Prostate gland (tissue), 2 donors: ENCODE measurements at regions not wholly inside any gene's neighbourhood (a gene's known extent, or its start where the extent isn't known, plus 50 kb on each side); places are given as distances from the start of the nearest gene placed in this dataset.
"Not testable (repeated sequence)": the region's sequence is repeated elsewhere in the genome, so short reads cannot be mapped to it uniquely, and the experiment has no call there.

ENCODE experiments used
- DNase-seq: peaks from one replicate; pipeline ENCODE4 v3.0.0-alpha.2; 2019; ENCODE audit warnings: low spot score
- H3K27ac ChIP-seq, 2 donors: fragments of 200-600 bp; sonication (generic); 2 replicates each; pipeline ENCODE4 v1.5.1; 2017 to 2019
- H3K27me3 ChIP-seq: fragments of 200-600 bp; sonication (generic); replicated peaks from 2 replicates; pipeline ENCODE4 v1.5.1; 2019; ENCODE audit not compliant: insufficient read depth
- H3K36me3 ChIP-seq, 2 donors: fragments of 200-600 bp; sonication (generic); 1 replicate in 1 of 2; 2 replicates in 1 of 2; pipeline versions ENCODE4 v1.5.1 to v1.8.1; 2017 to 2019
- H3K4me1 ChIP-seq: fragments of 200-600 bp; sonication (generic); replicated peaks from 2 replicates; pipeline ENCODE4 v1.5.1; 2019
- H3K4me3 ChIP-seq, 2 donors: fragments of 200-600 bp; sonication (generic); 2 replicates each; pipeline ENCODE4 v1.5.1; 2017 to 2019
- H3K9me3 ChIP-seq: fragments of 200-600 bp; sonication (generic); 2 replicates; pipeline ENCODE4 v1.5.1; 2017
- POLR2A ChIP-seq: fragments of 450-650 bp; IDR thresholded peaks from one replicate; pipeline ENCODE4 v1.6.1; 2016; ENCODE audit warnings: antibody characterized with exemption, mild to moderate bottlenecking
- POLR2AphosphoS5 ChIP-seq: sonication (generic); formaldehyde crosslinking; IDR thresholded peaks from one replicate; pipeline ENCODE4 v1.6.1; 2017; ENCODE audit warnings: antibody characterized with exemption
- WGBS: methylation state at CpG from one replicate; pipeline ENCODE4 v1.1.5; 2018; 5-methylcytosine and 5-hydroxymethylcytosine counted together
- intact Hi-C: fragments of 100-400 bp; cut with DNase I; formaldehyde crosslinking; loops from one replicate; pipeline ENCODE4 v1.14.2; 2022
- TF ChIP-seq, protein P1 (sequence below), 4 experiments: fragments of 200-600 bp in 2 of 4; fragments of 450-650 bp in 2 of 4; sonication (generic) in 2 of 4; IDR thresholded peaks; 1 replicate in 3 of 4; 2 replicates in 1 of 4; pipeline ENCODE4 v1.5.1; 2016 to 2019; ENCODE audit warnings: antibody characterized with exemption in 4 of 4, mild to moderate bottlenecking in 2 of 4, moderate library complexity in 2 of 4

DNA sequence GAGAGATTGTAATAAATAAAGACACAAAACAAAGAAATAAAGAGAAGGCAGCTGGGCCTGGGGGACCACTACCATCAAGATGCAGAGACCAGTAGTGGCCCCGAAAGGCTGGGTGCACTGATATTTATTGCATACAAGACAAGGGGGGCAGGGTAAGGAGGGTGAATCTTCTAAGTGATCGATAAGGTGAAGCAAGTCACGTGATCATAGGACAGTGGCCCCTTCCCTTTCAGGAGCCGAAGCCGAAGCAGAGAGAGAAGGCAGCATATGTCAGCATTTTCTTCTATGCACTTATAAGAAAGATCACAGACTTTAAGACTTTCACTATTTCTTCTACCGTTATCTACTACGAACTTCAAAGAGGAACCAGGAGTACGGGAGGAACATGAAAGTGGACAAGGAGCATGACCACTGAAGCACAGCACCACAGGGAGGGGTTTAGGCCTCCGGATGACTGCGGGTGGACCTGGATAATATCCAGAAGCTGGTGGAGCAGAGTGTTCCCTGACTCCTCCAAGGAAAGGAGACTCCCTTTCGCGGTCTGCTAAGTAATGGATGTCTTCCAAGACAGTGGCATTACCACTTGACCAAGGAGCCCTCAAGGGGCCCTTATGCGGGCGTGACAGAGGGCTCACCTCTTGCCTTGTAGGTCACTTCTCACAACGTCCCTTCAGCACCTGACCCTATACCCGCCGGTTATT lies 126.4 kb downstream of the RBM46 start:
- H3K27ac ChIP-seq, H3K36me3 ChIP-seq, DNase-seq, intact Hi-C loops, H3K27me3 ChIP-seq, H3K4me1 ChIP-seq, H3K4me3 ChIP-seq, H3K9me3 ChIP-seq: not testable (repeated sequence)
- WGBS: 90% methylated on average over 17 of the region's 17 CpGs

GRCh38 chr4:154908168-154908567 lies 127.1 kb downstream of the RBM46 start:
- TF ChIP-seq POLR2A: no peak
- no peak for TF ChIP-seq POLR2AphosphoS5
- TF ChIP-seq, protein P1, sequence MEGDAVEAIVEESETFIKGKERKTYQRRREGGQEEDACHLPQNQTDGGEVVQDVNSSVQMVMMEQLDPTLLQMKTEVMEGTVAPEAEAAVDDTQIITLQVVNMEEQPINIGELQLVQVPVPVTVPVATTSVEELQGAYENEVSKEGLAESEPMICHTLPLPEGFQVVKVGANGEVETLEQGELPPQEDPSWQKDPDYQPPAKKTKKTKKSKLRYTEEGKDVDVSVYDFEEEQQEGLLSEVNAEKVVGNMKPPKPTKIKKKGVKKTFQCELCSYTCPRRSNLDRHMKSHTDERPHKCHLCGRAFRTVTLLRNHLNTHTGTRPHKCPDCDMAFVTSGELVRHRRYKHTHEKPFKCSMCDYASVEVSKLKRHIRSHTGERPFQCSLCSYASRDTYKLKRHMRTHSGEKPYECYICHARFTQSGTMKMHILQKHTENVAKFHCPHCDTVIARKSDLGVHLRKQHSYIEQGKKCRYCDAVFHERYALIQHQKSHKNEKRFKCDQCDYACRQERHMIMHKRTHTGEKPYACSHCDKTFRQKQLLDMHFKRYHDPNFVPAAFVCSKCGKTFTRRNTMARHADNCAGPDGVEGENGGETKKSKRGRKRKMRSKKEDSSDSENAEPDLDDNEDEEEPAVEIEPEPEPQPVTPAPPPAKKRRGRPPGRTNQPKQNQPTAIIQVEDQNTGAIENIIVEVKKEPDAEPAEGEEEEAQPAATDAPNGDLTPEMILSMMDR (IDR thresholded peaks at IDR 0.05): no peak

GRCh38 chr4:154911097-154911496 lies 130.0 kb downstream of the RBM46 start:
- Histone ChIP-seq H3K4me1 (no peaks in the 10 kb centered on the region), H3K4me3 (no peak overlapping the region), H3K27ac (no peak overlapping the region), H3K9me3 (no peaks in the 10 kb centered on the region), H3K27me3 (no peaks in the 10 kb centered on the region), H3K36me3 (no peaks in the 10 kb centered on the region)
- no peak for DNase-seq
- 33% methylated on average over 1 of the region's 1 CpG for WGBS
- intact Hi-C loops: no loop called here
- TF ChIP-seq, protein P1 (IDR thresholded peaks at IDR 0.05): no peak
- no peak for TF ChIP-seq POLR2AphosphoS5
- no peak for TF ChIP-seq POLR2A

More at GRCh38 chr4:154908168-154908567, 127.1 kb downstream of the RBM46 start:
- Histone ChIP-seq H3K36me3 (no peaks in the 10 kb centered on the region), H3K27me3 (no peaks in the 10 kb centered on the region), H3K9me3 (no peaks in the 10 kb centered on the region), H3K4me3 (no peak overlapping the region), H3K27ac (no peak overlapping the region), H3K4me1 (no peaks in the 10 kb centered on the region)
- intact Hi-C loops: no loop called here
- WGBS: 88% methylated on average over 1 of the region's 1 CpG
- no peak for DNase-seq

GRCh38 chr4:154911608-154912098 lies 130.6 kb downstream of the RBM46 start:
- Histone ChIP-seq H3K27me3 (no peaks in the 10 kb centered on the region), H3K4me1 (no peaks in the 10 kb centered on the region), H3K36me3 (no peaks in the 10 kb centered on the region), H3K4me3 (no peak overlapping the region), H3K9me3 (no peaks in the 10 kb centered on the region), H3K27ac (no peak overlapping the region)
- TF ChIP-seq POLR2A (no peak), POLR2AphosphoS5 (no peak)
- TF ChIP-seq, protein P1 (IDR thresholded peaks at IDR 0.05): no peak
- DNase-seq: no peak
- intact Hi-C loops: no loop called here
- 66% methylated on average over 3 of the region's 3 CpGs for WGBS

DNA sequence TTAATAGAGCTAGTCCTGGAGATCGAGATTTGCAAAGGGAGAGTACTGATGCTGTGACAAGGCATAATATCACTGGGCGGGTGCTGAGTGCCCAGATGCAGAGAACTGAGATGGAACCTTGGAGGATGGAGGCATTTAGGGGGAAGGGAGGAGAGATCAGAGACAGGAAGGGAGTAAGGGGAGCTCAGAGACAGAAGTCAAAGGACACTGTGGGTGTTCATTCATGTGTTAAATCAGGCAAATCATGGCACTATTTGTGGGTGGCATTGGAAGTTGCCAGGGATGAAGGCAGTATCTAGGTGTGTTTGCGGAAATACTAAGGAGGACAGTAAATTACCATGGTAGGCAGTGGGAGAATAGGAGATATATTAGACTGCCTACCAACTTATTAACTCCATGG lies 135.0 kb downstream of the RBM46 start:
- intact Hi-C loops: no loop called here
- no peaks in the 10 kb centered on the region for H3K27me3 ChIP-seq
- H3K4me3 ChIP-seq: no peak overlapping the region
- no peak for TF ChIP-seq POLR2A
- TF ChIP-seq POLR2AphosphoS5: no peak
- 88% methylated on average over 3 of the region's 3 CpGs for WGBS
- no peak overlapping the region for H3K27ac ChIP-seq
- H3K9me3 ChIP-seq: no peaks in the 10 kb centered on the region
- no peaks in the 10 kb centered on the region for H3K4me1 ChIP-seq
- no peak for DNase-seq
- no peaks in the 10 kb centered on the region for H3K36me3 ChIP-seq

- Histone ChIP-seq H3K4me1 (no peaks in the 10 kb centered on the region), H3K27ac (no peak overlapping the region), H3K9me3 (no peaks in the 10 kb centered on the region), H3K27me3 (no peaks in the 10 kb centered on the region), H3K4me3 (no peak overlapping the region), H3K36me3 (no peaks in the 10 kb centered on the region)
- no peak for TF ChIP-seq POLR2AphosphoS5
- no peak for TF ChIP-seq POLR2A
- TF ChIP-seq, protein P1 (IDR thresholded peaks at IDR 0.05): no peak
- 92% methylated on average over 3 of the region's 3 CpGs for WGBS
- intact Hi-C loops: no loop called here
- DNase-seq: no peak
Measured at GRCh38 chr4:154927126-154927680, 146.1 kb downstream of the RBM46 start.
